H1 (cell line): ENCODE measurements at regions not wholly inside any gene's neighbourhood (a gene's known extent, or its start where the extent isn't known, plus 50 kb on each side); places are given as distances from the start of the nearest gene placed in this dataset.

ENCODE experiments used
- CTCF ChIA-PET: fragments of 300-600 bp; sonication (Branson Sonifier 250); formaldehyde crosslinking; loops from one replicate; lab custom pipeline; 2021; ENCODE audit not compliant: partially characterized antibody; lab: Charles Lee
- POLR2A ChIA-PET: fragments of 300-600 bp; sonication (Branson Sonifier 250); formaldehyde crosslinking; loops from one replicate; lab custom pipeline; 2021; ENCODE audit warnings: inconsistent platforms; ENCODE audit not compliant: partially characterized antibody; lab: Charles Lee
- DNase-seq, 2 experiments: peaks; one replicate each; pipeline versions ENCODE4 v3.0.0 to v3.0.0-alpha.2; 2010 to 2022; ENCODE audit warnings: low spot score in 2 of 2, low read depth in 1 of 2, mixed read lengths in 1 of 2
- FAIRE-seq: peaks from 2 replicates; lab custom pipeline; 2011; peaks lifted over from hg19 to GRCh38; lab: Jason Lieb, UNC
- H2AFZ ChIP-seq: 2 replicates; pipeline ENCODE4 v1.8.1; 2012; ENCODE audit warnings: low read length, inconsistent platforms
- H2AK5ac ChIP-seq: 2 replicates; pipeline ENCODE4 v1.6.1; 2013; ENCODE audit warnings: low read depth, low read length
- H2BK120ac ChIP-seq: replicated peaks from 2 replicates; pipeline ENCODE3; 2013; ENCODE audit warnings: low read depth, low read length, inconsistent platforms
- H2BK12ac ChIP-seq: 2 replicates; pipeline ENCODE4 v1.6.1; 2013; ENCODE audit warnings: low read depth, low read length
- H2BK15ac ChIP-seq: 2 replicates; pipeline ENCODE4 v1.6.1; 2013; ENCODE audit warnings: low read length
- H2BK20ac ChIP-seq: 2 replicates; pipeline ENCODE4 v1.6.1; 2013; ENCODE audit warnings: low read length
- H2BK5ac ChIP-seq: 2 replicates; pipeline ENCODE4 v1.6.1; 2013; ENCODE audit warnings: low read depth, low read length
- H3K14ac ChIP-seq: 2 replicates; pipeline ENCODE4 v1.6.1; 2013; ENCODE audit warnings: inconsistent platforms; ENCODE audit not compliant: insufficient read length
- H3K18ac ChIP-seq: 2 replicates; pipeline ENCODE4 v1.6.1; 2013; ENCODE audit warnings: low read length; ENCODE audit errors: extremely low read depth
- H3K23ac ChIP-seq: 2 replicates; pipeline ENCODE4 v1.6.1; 2013; ENCODE audit warnings: inconsistent platforms; ENCODE audit not compliant: insufficient read length
- H3K23me2 ChIP-seq: 2 replicates; pipeline ENCODE4 v1.6.1; 2013; ENCODE audit warnings: low read depth, low read length
- H3K27ac ChIP-seq: 2 replicates; pipeline ENCODE4 v1.6.1; 2011; ENCODE audit warnings: low read depth, low read length, inconsistent platforms
- H3K27me3 ChIP-seq, 4 experiments: replicated peaks in 1 of 4; 1 replicate in 1 of 4; 2 replicates in 3 of 4; pipeline versions ENCODE4 v1.6.1 to v1.8.1; 2011 to 2013; ENCODE audit warnings: low read length in 3 of 4, mild to moderate bottlenecking in 3 of 4, inconsistent platforms in 2 of 4, mixed read lengths in 2 of 4, moderate library complexity in 1 of 4; ENCODE audit not compliant: control insufficient read depth in 3 of 4, insufficient read depth in 3 of 4; ENCODE audit errors: extremely low read depth in 1 of 4
- H3K36me3 ChIP-seq, 4 experiments: 2 replicates each; pipeline versions ENCODE4 v1.6.1 to v1.8.1; 2011 to 2013; ENCODE audit warnings: mild to moderate bottlenecking in 4 of 4, low read length in 3 of 4, moderate library complexity in 2 of 4, control low read depth in 1 of 4, inconsistent platforms in 1 of 4; ENCODE audit not compliant: insufficient read depth in 4 of 4, control insufficient read depth in 2 of 4
- H3K4ac ChIP-seq: replicated peaks from 2 replicates; pipeline ENCODE3; 2013; ENCODE audit warnings: low read length, low read depth, mixed read lengths, inconsistent platforms; ENCODE audit not compliant: insufficient read length
- H3K4me1 ChIP-seq, 4 experiments: replicated peaks in 1 of 4; 1 replicate in 1 of 4; 2 replicates in 3 of 4; pipeline versions ENCODE4 v1.6.1 to v1.8.1; 2011 to 2013; ENCODE audit warnings: low read length in 3 of 4, inconsistent platforms in 2 of 4, mixed read lengths in 1 of 4; ENCODE audit not compliant: insufficient read depth in 4 of 4, control insufficient read depth in 3 of 4
- H3K4me2 ChIP-seq, 2 experiments: 2 replicates each; pipeline versions ENCODE4 v1.6.1 to v1.8.1; 2011 to 2013; ENCODE audit warnings: low read depth in 2 of 2, low read length in 2 of 2, control low read depth in 1 of 2, inconsistent platforms in 1 of 2, mild to moderate bottlenecking in 1 of 2; ENCODE audit not compliant: insufficient read depth in 1 of 2
- H3K4me3 ChIP-seq, 4 experiments: fragments of 200-600, 300-600 bp in 1 of 4; sonication (generic), shearing (Covaris generic), sonication (Bioruptor Twin) in 1 of 4; 2 replicates each; pipeline versions ENCODE4 v1.5.1 to v1.8.1; 2011 to 2016; ENCODE audit warnings: low read length in 4 of 4, low read depth in 3 of 4, control low read depth in 2 of 4, inconsistent platforms in 2 of 4, mild to moderate bottlenecking in 2 of 4, mixed read lengths in 1 of 4, moderate library complexity in 1 of 4; ENCODE audit not compliant: insufficient read depth in 2 of 4; ENCODE audit errors: extremely low read depth in 1 of 4
- H3K56ac ChIP-seq: replicated peaks from 2 replicates; pipeline ENCODE3; 2013; ENCODE audit warnings: low read depth, mild to moderate bottlenecking, mixed read lengths, low read length, inconsistent platforms; ENCODE audit not compliant: insufficient read length
- H3K79me1 ChIP-seq: 2 replicates; pipeline ENCODE4 v1.6.1; 2013; ENCODE audit warnings: low read depth, low read length, control low read depth
- H3K79me2 ChIP-seq, 2 experiments: 2 replicates each; pipeline versions ENCODE4 v1.6.1 to v1.8.1; 2012 to 2013; ENCODE audit warnings: low read length in 2 of 2, mild to moderate bottlenecking in 2 of 2, inconsistent platforms in 1 of 2; ENCODE audit not compliant: insufficient read depth in 2 of 2, control insufficient read depth in 1 of 2
- H3K9ac ChIP-seq, 4 experiments: replicated peaks in 1 of 4; 1 replicate in 1 of 4; 2 replicates in 3 of 4; pipeline versions ENCODE4 v1.6.1 to v1.8.1; 2011 to 2013; ENCODE audit warnings: low read depth in 3 of 4, low read length in 3 of 4, control low read depth in 2 of 4, mild to moderate bottlenecking in 2 of 4, moderate library complexity in 2 of 4, inconsistent platforms in 1 of 4; ENCODE audit errors: extremely low read depth in 1 of 4
- H3K9me3 ChIP-seq, 2 experiments: 2 replicates each; pipeline versions ENCODE4 v1.6.1 to v1.8.1; 2012 to 2013; ENCODE audit warnings: mild to moderate bottlenecking in 2 of 2, moderate library complexity in 2 of 2, control low read depth in 1 of 2, inconsistent platforms in 1 of 2, low read depth in 1 of 2, low read length in 1 of 2, mixed read lengths in 1 of 2; ENCODE audit not compliant: insufficient read depth in 2 of 2
- H4K20me1 ChIP-seq, 2 experiments: replicated peaks in 1 of 2; 2 replicates each; pipeline versions ENCODE3 to v1.8.1; 2011 to 2013; ENCODE audit warnings: inconsistent platforms in 2 of 2, low read length in 2 of 2, mild to moderate bottlenecking in 1 of 2; ENCODE audit not compliant: insufficient read depth in 2 of 2, control insufficient read depth in 1 of 2
- H4K5ac ChIP-seq: 2 replicates; pipeline ENCODE4 v1.6.1; 2013; ENCODE audit warnings: low read length, low read depth, mixed read lengths, inconsistent platforms; ENCODE audit not compliant: insufficient read length
- H4K8ac ChIP-seq: 2 replicates; pipeline ENCODE4 v1.8.0; 2013; ENCODE audit warnings: mild to moderate bottlenecking, moderate library complexity, low read length, inconsistent platforms; ENCODE audit not compliant: insufficient read depth; ENCODE audit errors: extremely low read depth
- H4K91ac ChIP-seq: replicated peaks from 2 replicates; pipeline ENCODE3; 2013; ENCODE audit warnings: low read length, mixed read lengths, inconsistent platforms; ENCODE audit not compliant: insufficient read length
- ASH2L ChIP-seq: fragments of 200-600, 300-600 bp; sonication (generic); IDR thresholded peaks from one replicate; pipeline ENCODE4 v1.7.1; 2017; ENCODE audit warnings: low read length
- ATF3 ChIP-seq: IDR thresholded peaks from 2 replicates; pipeline ENCODE4 v1.6.1; 2011; ENCODE audit warnings: low read depth, mild to moderate bottlenecking, low read length; ENCODE audit not compliant: insufficient read depth
- CBX5 ChIP-seq: fragments of 300-800, 300-1000 bp; sonication (generic); IDR thresholded peaks from 2 replicates; pipeline ENCODE4 v1.7.1; 2016; ENCODE audit warnings: antibody characterized with exemption, low read length, low read depth
- FOSL1 ChIP-seq: IDR thresholded peaks from 2 replicates; pipeline ENCODE4 v1.6.1; 2011; ENCODE audit warnings: mild to moderate bottlenecking, low read depth, low read length, moderate library complexity; ENCODE audit not compliant: insufficient read depth
- MAFK ChIP-seq: IDR thresholded peaks from 2 replicates; pipeline ENCODE4 v1.6.1; 2012; ENCODE audit warnings: low read depth, mild to moderate bottlenecking, improper control_type of control experiment, low read length
- POLR2A ChIP-seq, 2 experiments: IDR thresholded peaks; 1 replicate in 1 of 2; 2 replicates in 1 of 2; pipeline ENCODE4 v1.6.1; 2011; ENCODE audit warnings: low read depth in 2 of 2, low read length in 2 of 2, mild to moderate bottlenecking in 2 of 2; ENCODE audit errors: control extremely low read depth in 1 of 2
- SIRT6 ChIP-seq: IDR thresholded peaks from one replicate; pipeline ENCODE4 v1.7.1; 2012; ENCODE audit warnings: low read length, inconsistent platforms
- SIX5 ChIP-seq: IDR thresholded peaks from 2 replicates; pipeline ENCODE4 v1.6.1; 2011; ENCODE audit warnings: mild to moderate bottlenecking, low read depth, low read length
- SRF ChIP-seq: IDR thresholded peaks from 2 replicates; pipeline ENCODE4 v1.6.1; 2011; ENCODE audit warnings: mild to moderate bottlenecking, low read depth, low read length, moderate library complexity
- SUZ12 ChIP-seq: fragments of 200-600 bp; sonication (generic); IDR thresholded peaks from 2 replicates; pipeline ENCODE4 v1.6.1; 2012; ENCODE audit warnings: mild to moderate bottlenecking, inconsistent platforms, low read length, moderate library complexity, mixed read lengths
- WGBS, 2 experiments: shearing (Covaris generic) in 1 of 2; methylation state at CpG; one replicate each; pipeline versions ENCODE4 v1.1.6 to v1.1.7; 2013 to 2015; ENCODE audit warnings: low lambda C conversion rate in 2 of 2, mixed read lengths in 2 of 2, inconsistent platforms in 1 of 2, low coverage in 1 of 2, missing lambda C conversion rate in 1 of 2; ENCODE audit not compliant: insufficient replicate concordance in 2 of 2, insufficient coverage in 1 of 2, insufficient read length in 1 of 2; ENCODE audit errors: extremely low coverage in 1 of 2, missing lambda C conversion rate in 1 of 2; 5-methylcytosine and 5-hydroxymethylcytosine counted together
- TF ChIP-seq, protein P1 (sequence below), 3 experiments: IDR thresholded peaks; 1 replicate in 2 of 3; 2 replicates in 1 of 3; pipeline versions ENCODE4 v1.5.1 to v1.6.1; 2011; ENCODE audit warnings: low read length in 3 of 3, mild to moderate bottlenecking in 3 of 3, inconsistent platforms in 2 of 3, low read depth in 1 of 3, moderate library complexity in 1 of 3; ENCODE audit not compliant: insufficient read depth in 1 of 3; ENCODE audit errors: control extremely low read depth in 1 of 3

DNA sequence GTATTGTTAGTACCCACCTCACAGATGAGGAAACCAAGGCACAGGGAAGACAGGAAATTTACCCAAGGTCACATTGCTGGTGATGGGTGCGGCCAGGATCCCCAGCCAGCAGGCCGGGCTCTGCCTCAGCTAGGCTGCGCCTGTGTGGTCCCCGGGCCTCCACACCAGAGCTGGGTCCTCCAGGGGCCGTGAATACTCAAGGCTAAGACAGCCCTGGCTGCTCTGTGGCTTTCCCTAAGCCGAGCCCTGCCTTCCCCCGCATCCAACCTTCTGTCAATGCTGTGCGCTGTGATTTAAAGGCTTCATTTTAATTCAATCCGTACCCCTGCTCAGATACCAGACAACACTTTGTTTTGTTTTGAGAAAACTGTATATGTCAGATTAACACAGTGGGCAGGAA lies 246.7 kb downstream of the TTLL2 start:
- Histone ChIP-seq H3K27me3 (peaks cover 0 to 2% (median 0%) of the 10 kb centered on the region in 4 experiments; a peak in 1 of 7 replicates), H3K23ac (no peak overlapping the region), H3K27ac (no peak overlapping the region), H3K4ac (no peak overlapping the region), H4K20me1 (no peaks in the 10 kb centered on the region), H2BK15ac (no peak overlapping the region), H3K23me2 (no peaks in the 10 kb centered on the region), H2BK20ac (no peak overlapping the region), H3K4me2 (no peak overlapping the region), H3K18ac (no peak overlapping the region), H3K9me3 (no peaks in the 10 kb centered on the region), H2BK12ac (no peak overlapping the region), H4K5ac (no peak overlapping the region), H3K79me2 (no peaks in the 10 kb centered on the region), H2BK5ac (no peak overlapping the region), H3K14ac (no peak overlapping the region), H3K79me1 (no peaks in the 10 kb centered on the region)
- CTCF ChIA-PET: interaction anchor here (0.6 kb wide), 1 partner anchor 1295 kb away, joined by 3 read pairs; no protein-coding TSS in a partner anchor
- no peak for TF ChIP-seq ASH2L
- no peak for TF ChIP-seq CBX5
- TF ChIP-seq SIRT6: no peak
- no peak for TF ChIP-seq FOSL1
- TF ChIP-seq SIX5: no peak
- no peak for TF ChIP-seq SRF
- TF ChIP-seq, protein P1, sequence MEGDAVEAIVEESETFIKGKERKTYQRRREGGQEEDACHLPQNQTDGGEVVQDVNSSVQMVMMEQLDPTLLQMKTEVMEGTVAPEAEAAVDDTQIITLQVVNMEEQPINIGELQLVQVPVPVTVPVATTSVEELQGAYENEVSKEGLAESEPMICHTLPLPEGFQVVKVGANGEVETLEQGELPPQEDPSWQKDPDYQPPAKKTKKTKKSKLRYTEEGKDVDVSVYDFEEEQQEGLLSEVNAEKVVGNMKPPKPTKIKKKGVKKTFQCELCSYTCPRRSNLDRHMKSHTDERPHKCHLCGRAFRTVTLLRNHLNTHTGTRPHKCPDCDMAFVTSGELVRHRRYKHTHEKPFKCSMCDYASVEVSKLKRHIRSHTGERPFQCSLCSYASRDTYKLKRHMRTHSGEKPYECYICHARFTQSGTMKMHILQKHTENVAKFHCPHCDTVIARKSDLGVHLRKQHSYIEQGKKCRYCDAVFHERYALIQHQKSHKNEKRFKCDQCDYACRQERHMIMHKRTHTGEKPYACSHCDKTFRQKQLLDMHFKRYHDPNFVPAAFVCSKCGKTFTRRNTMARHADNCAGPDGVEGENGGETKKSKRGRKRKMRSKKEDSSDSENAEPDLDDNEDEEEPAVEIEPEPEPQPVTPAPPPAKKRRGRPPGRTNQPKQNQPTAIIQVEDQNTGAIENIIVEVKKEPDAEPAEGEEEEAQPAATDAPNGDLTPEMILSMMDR (IDR thresholded peaks at IDR 0.05; ENCODE audit: control extremely low read depth in 1 of 3, insufficient read depth in 1 of 3, low read depth in 1 of 3, low read length in 3 of 3): no peak
- no peak for TF ChIP-seq POLR2A (IDR thresholded peaks at IDR 0.05; ENCODE audit: control extremely low read depth in 1 of 2, low read depth in 2 of 2, low read length in 2 of 2)
- TF ChIP-seq SUZ12: no peak
- TF ChIP-seq ATF3: no peak
- no peak for TF ChIP-seq MAFK
- TF ChIP-seq, all 59 proteins: peak for 0
- Histone ChIP-seq H4K91ac (no peak overlapping the region), H3K9ac (no peak overlapping the region), H2AK5ac (no peak overlapping the region), H3K56ac (no peak overlapping the region), H3K4me3 (no peak overlapping the region), H3K4me1 (no peaks in the 10 kb centered on the region; a peak in 2 of 7 replicates), H3K36me3 (no peaks in the 10 kb centered on the region), H2AFZ (no peak overlapping the region), H2BK120ac (no peak overlapping the region), H4K8ac (no peak overlapping the region)
- WGBS, 2 experiments: 92% methylated on average over 9 of the region's 9 CpGs; no CpG with 5 or more reads in 1 of the 2 experiments
- POLR2A ChIA-PET: no interaction called here
- FAIRE-seq: no peak
- DNase-seq: no peak
